A549 (cell line): ENCODE measurements at regions not wholly inside any gene's neighbourhood (a gene's known extent, or its start where the extent isn't known, plus 50 kb on each side); places are given as distances from the start of the nearest gene placed in this dataset.

ENCODE experiments used
- ATAC-seq, 2 experiments: fragments of 200-7000 bp in 1 of 2; fragments of >200 bp in 1 of 2; cut with Nextera tagmentation in 1 of 2; cut with Tn5 transposase in 1 of 2; 3 replicates each; pipeline versions ENCODE4 v1.8.0 to v1.9.1; 2018 to 2020; ENCODE audit warnings: mild to moderate bottlenecking in 1 of 2, moderate library complexity in 1 of 2
- CTCF ChIA-PET: fragments of 300-600 bp; sonication (Branson Sonifier 250); formaldehyde crosslinking; extraction: SDS; loops from one replicate; lab custom pipeline; 2021; ENCODE audit warnings: antibody characterized with exemption, inconsistent platforms; lab: Yijun Ruan, JAX
- POLR2A ChIA-PET: fragments of 350-600 bp; formaldehyde crosslinking; extraction: SDS; loops from one replicate; lab custom pipeline; 2021; ENCODE audit warnings: antibody characterized with exemption, inconsistent platforms; lab: Yijun Ruan, JAX
- DNase-seq, 2 experiments: peaks; one replicate each; pipeline versions ENCODE4 v3.0.0 to v3.0.0-alpha.2; 2011 to 2016; ENCODE audit warnings: low read depth in 1 of 2, low spot score in 1 of 2
- FAIRE-seq: peaks from 2 replicates; lab custom pipeline; 2011; peaks lifted over from hg19 to GRCh38; lab: Jason Lieb, UNC
- H3K27ac ChIP-seq, 2 experiments: fragments of >200 bp; sonication (Bioruptor Twin); formaldehyde crosslinking; 3 replicates each; pipeline ENCODE4 v1.5.1; 2016 to 2017
- H3K4me1 ChIP-seq: fragments of >200 bp; sonication (Bioruptor Twin); formaldehyde crosslinking; 3 replicates; pipeline ENCODE4 v1.6.1; 2016
- H3K4me2 ChIP-seq: fragments of >200 bp; sonication (Bioruptor Twin); formaldehyde crosslinking; 3 replicates; pipeline ENCODE4 v1.6.1; 2016
- H3K4me3 ChIP-seq: fragments of >200 bp; sonication (Bioruptor Twin); formaldehyde crosslinking; 3 replicates; pipeline ENCODE4 v1.5.1; 2016
- H3K9me3 ChIP-seq: fragments of >200 bp; sonication (Bioruptor Twin); formaldehyde crosslinking; 3 replicates; pipeline ENCODE4 v1.6.1; 2016
- CHD2 ChIP-seq: fragments of 150-350 bp; IDR thresholded peaks from 2 replicates; pipeline ENCODE4 v1.6.1; 2014; ENCODE audit warnings: low read length; ENCODE audit not compliant: partially characterized antibody
- EHF ChIP-seq: fragments of 250-450 bp; sonication (Bioruptor Pico); IDR thresholded peaks from 2 replicates; pipeline ENCODE4 v1.5.0; 2020; ENCODE audit warnings: mild to moderate bottlenecking
- EHMT2 ChIP-seq: fragments of 200-600 bp; sonication (generic); IDR thresholded peaks from 2 replicates; pipeline ENCODE4 v1.6.1; 2016; ENCODE audit warnings: antibody characterized with exemption, low read depth, mild to moderate bottlenecking, moderate library complexity
- EP300 ChIP-seq, 2 experiments: fragments of >200 bp; sonication (Bioruptor Twin); formaldehyde crosslinking; IDR thresholded peaks; 2 replicates in 1 of 2; 3 replicates in 1 of 2; pipeline ENCODE4 v1.6.1; 2016 to 2017
- FOSL2 ChIP-seq, 2 experiments: fragments of 450-650 bp in 1 of 2; fragments of >200 bp in 1 of 2; sonication (Bioruptor Twin) in 1 of 2; formaldehyde crosslinking; IDR thresholded peaks; 2 replicates each; pipeline versions ENCODE4 v1.5.0 to v1.6.1; 2016 to 2020; ENCODE audit warnings: mild to moderate bottlenecking in 1 of 2, moderate library complexity in 1 of 2
- HDAC2 ChIP-seq: fragments of 200-600 bp; sonication (generic); IDR thresholded peaks from 2 replicates; pipeline ENCODE4 v1.6.1; 2016
- HOXB13 ChIP-seq: fragments of 250-450 bp; sonication (Bioruptor Pico); IDR thresholded peaks from 2 replicates; pipeline ENCODE4 v1.5.0; 2020; ENCODE audit warnings: low read depth, mild to moderate bottlenecking, moderate library complexity
- NFE2L2 ChIP-seq: fragments of 150-350 bp; conservative IDR thresholded peaks from 2 replicates; pipeline ENCODE4 v1.6.1; 2014; ENCODE audit warnings: low read length
- NPAS2 ChIP-seq: fragments of 250-450 bp; sonication (Bioruptor Pico); IDR thresholded peaks from 2 replicates; pipeline ENCODE4 v1.8.0; 2022; ENCODE audit warnings: mild to moderate bottlenecking, moderate library complexity, borderline replicate concordance
- POLR2A ChIP-seq: IDR thresholded peaks from 2 replicates; pipeline ENCODE4 v1.6.1; 2012; ENCODE audit warnings: mild to moderate bottlenecking, low read length
- RAD21 ChIP-seq, 2 experiments: fragments of >200 bp in 1 of 2; sonication (Bioruptor Twin) in 1 of 2; formaldehyde crosslinking in 1 of 2; IDR thresholded peaks in 1 of 2; conservative IDR thresholded peaks in 1 of 2; 2 replicates in 1 of 2; 3 replicates in 1 of 2; pipeline ENCODE4 v1.6.1; 2012 to 2018; ENCODE audit warnings: inconsistent platforms in 1 of 2
- RNF2 ChIP-seq: fragments of 200-600 bp; sonication (generic); IDR thresholded peaks from 2 replicates; pipeline ENCODE4 v1.6.1; 2016; ENCODE audit warnings: low read depth, mild to moderate bottlenecking, antibody characterized with exemption, moderate library complexity, borderline replicate concordance
- TFCP2L1 ChIP-seq: fragments of 250-450 bp; sonication (Bioruptor Pico); IDR thresholded peaks from 2 replicates; pipeline ENCODE4 v1.5.0; 2021; ENCODE audit warnings: mild to moderate bottlenecking
- ZC3H11A ChIP-seq: fragments of 450-650 bp; IDR thresholded peaks from 2 replicates; pipeline ENCODE4 v1.6.1; 2014; ENCODE audit warnings: antibody characterized with exemption, mild to moderate bottlenecking
- WGBS: methylation state at CpG from one replicate; pipeline ENCODE4 v1.1.6; 2017; ENCODE audit errors: missing lambda C conversion rate; 5-methylcytosine and 5-hydroxymethylcytosine counted together
- TF ChIP-seq, protein P1 (sequence below): fragments of >200 bp; sonication (Bioruptor Twin); formaldehyde crosslinking; IDR thresholded peaks from 3 replicates; pipeline ENCODE4 v1.6.1; 2016
- TF ChIP-seq, protein P2 (sequence below): IDR thresholded peaks from 2 replicates; pipeline ENCODE4 v1.6.1; 2012; ENCODE audit warnings: low read depth, borderline replicate concordance
- TF ChIP-seq, protein P3 (sequence below): fragments of 200-600 bp; sonication (generic); IDR thresholded peaks from 2 replicates; pipeline ENCODE4 v1.6.1; 2016; ENCODE audit warnings: antibody characterized with exemption, mild to moderate bottlenecking, moderate library complexity
- TF ChIP-seq, protein P4 (sequence below): IDR thresholded peaks from 2 replicates; pipeline ENCODE4 v1.6.1; 2012
- TF ChIP-seq, protein P5 (sequence below): fragments of >200 bp; sonication (Bioruptor Twin); formaldehyde crosslinking; IDR thresholded peaks from 3 replicates; pipeline ENCODE4 v1.5.1; 2016
- TF ChIP-seq, protein P6 (sequence below): fragments of 150-350 bp; IDR thresholded peaks from 2 replicates; pipeline ENCODE4 v1.6.1; 2014; ENCODE audit warnings: low read depth, mild to moderate bottlenecking, low read length

DNA sequence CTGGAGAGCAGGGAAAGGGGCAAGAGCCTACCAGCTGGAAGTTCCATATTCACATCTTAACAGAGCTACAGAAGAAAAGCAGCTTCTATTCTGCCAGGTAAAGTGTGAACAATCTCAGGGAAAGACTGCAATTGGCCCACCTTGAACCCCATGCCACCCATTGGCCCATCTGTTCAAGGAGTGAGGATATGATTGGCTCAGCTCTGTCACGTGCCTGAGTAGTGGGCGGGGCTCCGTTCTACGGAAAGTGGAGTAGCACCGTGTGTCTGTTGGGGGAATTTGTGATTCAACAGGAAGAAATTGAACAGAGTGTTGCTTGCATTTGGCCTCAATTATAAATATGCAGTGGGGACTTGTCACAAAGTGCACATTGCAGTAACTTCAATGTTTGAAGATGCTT is 81.8 kb downstream of the MINAR1 start (continued):
- TF ChIP-seq, protein P1, sequence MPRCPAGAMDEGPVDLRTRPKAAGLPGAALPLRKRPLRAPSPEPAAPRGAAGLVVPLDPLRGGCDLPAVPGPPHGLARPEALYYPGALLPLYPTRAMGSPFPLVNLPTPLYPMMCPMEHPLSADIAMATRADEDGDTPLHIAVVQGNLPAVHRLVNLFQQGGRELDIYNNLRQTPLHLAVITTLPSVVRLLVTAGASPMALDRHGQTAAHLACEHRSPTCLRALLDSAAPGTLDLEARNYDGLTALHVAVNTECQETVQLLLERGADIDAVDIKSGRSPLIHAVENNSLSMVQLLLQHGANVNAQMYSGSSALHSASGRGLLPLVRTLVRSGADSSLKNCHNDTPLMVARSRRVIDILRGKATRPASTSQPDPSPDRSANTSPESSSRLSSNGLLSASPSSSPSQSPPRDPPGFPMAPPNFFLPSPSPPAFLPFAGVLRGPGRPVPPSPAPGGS, result no peak
- TF ChIP-seq, protein P2, sequence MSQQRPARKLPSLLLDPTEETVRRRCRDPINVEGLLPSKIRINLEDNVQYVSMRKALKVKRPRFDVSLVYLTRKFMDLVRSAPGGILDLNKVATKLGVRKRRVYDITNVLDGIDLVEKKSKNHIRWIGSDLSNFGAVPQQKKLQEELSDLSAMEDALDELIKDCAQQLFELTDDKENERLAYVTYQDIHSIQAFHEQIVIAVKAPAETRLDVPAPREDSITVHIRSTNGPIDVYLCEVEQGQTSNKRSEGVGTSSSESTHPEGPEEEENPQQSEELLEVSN, result no peak
- TF ChIP-seq RAD21 (conservative IDR thresholded peaks at IDR 0.05 in 1 of 2, IDR thresholded peaks at IDR 0.05 in 1 of 2) (no peak), NPAS2 (CRISPR knock-in tag) (no peak)

DNA sequence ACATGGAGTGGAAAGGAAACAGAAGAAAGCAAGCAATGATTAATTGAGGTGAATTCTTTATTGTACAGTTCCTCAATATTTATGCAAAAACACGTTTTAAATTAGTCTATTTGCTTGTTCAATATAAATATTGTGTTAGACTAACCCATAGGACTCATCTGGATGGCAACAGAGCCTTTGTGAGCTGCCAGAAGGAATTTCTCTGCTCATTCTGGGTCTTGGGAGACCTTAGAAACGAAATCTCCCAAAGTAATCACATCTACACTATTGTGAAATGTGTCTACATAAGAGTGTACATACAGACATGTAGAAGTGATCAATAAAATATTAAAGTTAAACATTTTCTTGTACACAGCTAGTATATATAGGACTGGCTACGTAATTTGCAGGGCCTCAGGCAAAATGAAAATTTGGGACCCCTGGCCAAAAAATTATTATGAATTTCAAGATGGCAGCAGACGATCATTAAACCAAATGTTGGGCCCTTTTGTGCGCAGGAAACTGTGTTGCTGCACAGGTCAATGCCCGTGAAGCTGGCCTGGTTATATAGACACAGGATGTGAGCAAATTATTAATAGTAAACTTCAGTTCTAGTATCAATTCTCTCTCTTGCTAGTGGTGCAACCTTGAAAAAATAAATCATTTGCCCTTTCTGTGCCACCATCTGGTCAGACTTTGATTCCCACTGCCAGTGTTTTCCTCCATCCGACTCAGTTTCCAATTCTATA is 83.3 kb downstream of the MINAR1 start:
- ATAC-seq (no peak), FAIRE-seq (no peak), DNase-seq (no peak)
- Histone ChIP-seq H3K4me1 (no peaks in the 10 kb centered on the region), H3K9me3 (no peaks in the 10 kb centered on the region), H3K4me3 (no peak overlapping the region), H3K4me2 (no peak overlapping the region), H3K27ac (no peak overlapping the region)
- WGBS, result 33% methylated on average over 7 of the region's 7 CpGs
- POLR2A ChIA-PET, result no interaction called here
- TF ChIP-seq POLR2A, result no peak
- no peak for TF ChIP-seq FOSL2 (IDR thresholded peaks at IDR 0.05)
- TF ChIP-seq FOSL2 (CRISPR knock-in tag; IDR thresholded peaks at IDR 0.05), result no peak
- TF ChIP-seq TFCP2L1 (CRISPR knock-in tag), result no peak
- TF ChIP-seq CHD2, result no peak
- TF ChIP-seq, protein P3, sequence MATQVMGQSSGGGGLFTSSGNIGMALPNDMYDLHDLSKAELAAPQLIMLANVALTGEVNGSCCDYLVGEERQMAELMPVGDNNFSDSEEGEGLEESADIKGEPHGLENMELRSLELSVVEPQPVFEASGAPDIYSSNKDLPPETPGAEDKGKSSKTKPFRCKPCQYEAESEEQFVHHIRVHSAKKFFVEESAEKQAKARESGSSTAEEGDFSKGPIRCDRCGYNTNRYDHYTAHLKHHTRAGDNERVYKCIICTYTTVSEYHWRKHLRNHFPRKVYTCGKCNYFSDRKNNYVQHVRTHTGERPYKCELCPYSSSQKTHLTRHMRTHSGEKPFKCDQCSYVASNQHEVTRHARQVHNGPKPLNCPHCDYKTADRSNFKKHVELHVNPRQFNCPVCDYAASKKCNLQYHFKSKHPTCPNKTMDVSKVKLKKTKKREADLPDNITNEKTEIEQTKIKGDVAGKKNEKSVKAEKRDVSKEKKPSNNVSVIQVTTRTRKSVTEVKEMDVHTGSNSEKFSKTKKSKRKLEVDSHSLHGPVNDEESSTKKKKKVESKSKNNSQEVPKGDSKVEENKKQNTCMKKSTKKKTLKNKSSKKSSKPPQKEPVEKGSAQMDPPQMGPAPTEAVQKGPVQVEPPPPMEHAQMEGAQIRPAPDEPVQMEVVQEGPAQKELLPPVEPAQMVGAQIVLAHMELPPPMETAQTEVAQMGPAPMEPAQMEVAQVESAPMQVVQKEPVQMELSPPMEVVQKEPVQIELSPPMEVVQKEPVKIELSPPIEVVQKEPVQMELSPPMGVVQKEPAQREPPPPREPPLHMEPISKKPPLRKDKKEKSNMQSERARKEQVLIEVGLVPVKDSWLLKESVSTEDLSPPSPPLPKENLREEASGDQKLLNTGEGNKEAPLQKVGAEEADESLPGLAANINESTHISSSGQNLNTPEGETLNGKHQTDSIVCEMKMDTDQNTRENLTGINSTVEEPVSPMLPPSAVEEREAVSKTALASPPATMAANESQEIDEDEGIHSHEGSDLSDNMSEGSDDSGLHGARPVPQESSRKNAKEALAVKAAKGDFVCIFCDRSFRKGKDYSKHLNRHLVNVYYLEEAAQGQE, result no peak
- TF ChIP-seq, protein P4, sequence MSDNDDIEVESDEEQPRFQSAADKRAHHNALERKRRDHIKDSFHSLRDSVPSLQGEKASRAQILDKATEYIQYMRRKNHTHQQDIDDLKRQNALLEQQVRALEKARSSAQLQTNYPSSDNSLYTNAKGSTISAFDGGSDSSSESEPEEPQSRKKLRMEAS, result no peak
- no peak for TF ChIP-seq HDAC2
- TF ChIP-seq RNF2, result no peak
- no peak for TF ChIP-seq EP300 (IDR thresholded peaks at IDR 0.05)
- no peak for TF ChIP-seq NFE2L2
- TF ChIP-seq, protein P1, result no peak
- no peak for TF ChIP-seq EHF (CRISPR knock-in tag)
- no peak for TF ChIP-seq EHMT2
- no peak for TF ChIP-seq ZC3H11A
- no peak for TF ChIP-seq HOXB13 (CRISPR knock-in tag)
- TF ChIP-seq, protein P5, sequence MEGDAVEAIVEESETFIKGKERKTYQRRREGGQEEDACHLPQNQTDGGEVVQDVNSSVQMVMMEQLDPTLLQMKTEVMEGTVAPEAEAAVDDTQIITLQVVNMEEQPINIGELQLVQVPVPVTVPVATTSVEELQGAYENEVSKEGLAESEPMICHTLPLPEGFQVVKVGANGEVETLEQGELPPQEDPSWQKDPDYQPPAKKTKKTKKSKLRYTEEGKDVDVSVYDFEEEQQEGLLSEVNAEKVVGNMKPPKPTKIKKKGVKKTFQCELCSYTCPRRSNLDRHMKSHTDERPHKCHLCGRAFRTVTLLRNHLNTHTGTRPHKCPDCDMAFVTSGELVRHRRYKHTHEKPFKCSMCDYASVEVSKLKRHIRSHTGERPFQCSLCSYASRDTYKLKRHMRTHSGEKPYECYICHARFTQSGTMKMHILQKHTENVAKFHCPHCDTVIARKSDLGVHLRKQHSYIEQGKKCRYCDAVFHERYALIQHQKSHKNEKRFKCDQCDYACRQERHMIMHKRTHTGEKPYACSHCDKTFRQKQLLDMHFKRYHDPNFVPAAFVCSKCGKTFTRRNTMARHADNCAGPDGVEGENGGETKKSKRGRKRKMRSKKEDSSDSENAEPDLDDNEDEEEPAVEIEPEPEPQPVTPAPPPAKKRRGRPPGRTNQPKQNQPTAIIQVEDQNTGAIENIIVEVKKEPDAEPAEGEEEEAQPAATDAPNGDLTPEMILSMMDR, result no peak
- TF ChIP-seq, protein P6, sequence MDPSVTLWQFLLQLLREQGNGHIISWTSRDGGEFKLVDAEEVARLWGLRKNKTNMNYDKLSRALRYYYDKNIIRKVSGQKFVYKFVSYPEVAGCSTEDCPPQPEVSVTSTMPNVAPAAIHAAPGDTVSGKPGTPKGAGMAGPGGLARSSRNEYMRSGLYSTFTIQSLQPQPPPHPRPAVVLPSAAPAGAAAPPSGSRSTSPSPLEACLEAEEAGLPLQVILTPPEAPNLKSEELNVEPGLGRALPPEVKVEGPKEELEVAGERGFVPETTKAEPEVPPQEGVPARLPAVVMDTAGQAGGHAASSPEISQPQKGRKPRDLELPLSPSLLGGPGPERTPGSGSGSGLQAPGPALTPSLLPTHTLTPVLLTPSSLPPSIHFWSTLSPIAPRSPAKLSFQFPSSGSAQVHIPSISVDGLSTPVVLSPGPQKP, result no peak
- CTCF ChIA-PET, result no interaction called here
